WTC11 (cell line): ENCODE measurements at regions not wholly inside any gene's neighbourhood (a gene's known extent, or its start where the extent isn't known, plus 50 kb on each side); places are given as distances from the start of the nearest gene placed in this dataset.

Experiments used
- ATAC-seq: fragments of 200-7000 bp; cut with Tn5 transposase; 2 replicates; pipeline ENCODE4 v1.10.0; 2021; ENCODE audit warnings: mild to moderate bottlenecking, moderate library complexity
- CTCF ChIA-PET: fragments of 300-600 bp; sonication (Branson Sonifier 250); formaldehyde crosslinking; loops from one replicate; lab custom pipeline; 2021; ENCODE audit warnings: antibody characterized with exemption; lab: Charles Lee
- POLR2A ChIA-PET: fragments of 350-600 bp; sonication (Branson Sonifier 250); formaldehyde crosslinking; loops from one replicate; lab custom pipeline; 2021; ENCODE audit warnings: antibody characterized with exemption; lab: Charles Lee
- DNase-seq: peaks from one replicate; pipeline ENCODE4 v3.0.0; 2021; ENCODE audit warnings: low spot score
- H3K27ac Mint-ChIP-seq: 2 replicates; pipeline ENCODE4 v1.8.0; 2021; ENCODE audit warnings: mixed read lengths
- H3K27me3 Mint-ChIP-seq: 2 replicates; pipeline ENCODE4 v1.8.0; 2021; ENCODE audit warnings: low read depth, mild to moderate bottlenecking, moderate library complexity, mixed read lengths
- H3K36me3 Mint-ChIP-seq: 2 replicates; pipeline ENCODE4 v1.8.0; 2021; ENCODE audit warnings: mixed read lengths
- H3K4me1 Mint-ChIP-seq: 2 replicates; pipeline ENCODE4 v1.8.0; 2022; ENCODE audit warnings: mixed read lengths
- H3K4me3 Mint-ChIP-seq: 2 replicates; pipeline ENCODE4 v1.8.0; 2021; ENCODE audit warnings: mild to moderate bottlenecking, moderate library complexity, mixed read lengths
- H3K9me3 Mint-ChIP-seq: 2 replicates; pipeline ENCODE4 v1.8.0; 2021; ENCODE audit warnings: mixed read lengths
- GABPB1 ChIP-seq: sonication (generic); formaldehyde crosslinking; IDR thresholded peaks from 2 replicates; pipeline ENCODE4 v1.8.1; 2023; ENCODE audit warnings: mild to moderate bottlenecking, missing genetic modification reagents
- KAT7 ChIP-seq: sonication (generic); formaldehyde crosslinking; IDR thresholded peaks from 2 replicates; pipeline ENCODE4 v1.8.1; 2023; ENCODE audit warnings: missing genetic modification reagents, mild to moderate bottlenecking, borderline replicate concordance
- OVOL2 ChIP-seq: fragments of 250-450 bp; sonication (Bioruptor Pico); IDR thresholded peaks from 2 replicates; pipeline ENCODE4 v1.9.0; 2021; ENCODE audit warnings: mild to moderate bottlenecking, borderline replicate concordance
- ZNF219 ChIP-seq: sonication (generic); formaldehyde crosslinking; IDR thresholded peaks from 2 replicates; pipeline ENCODE4 v1.8.0; 2023; ENCODE audit warnings: missing genetic modification reagents, mild to moderate bottlenecking, borderline replicate concordance
- TF ChIP-seq, protein P1 (sequence below): fragments of 250-450 bp; sonication (Bioruptor Pico); IDR thresholded peaks from 2 replicates; pipeline ENCODE4 v1.9.0; 2021; ENCODE audit warnings: mild to moderate bottlenecking
- TF ChIP-seq, protein P2 (sequence below): sonication (generic); formaldehyde crosslinking; IDR thresholded peaks from 2 replicates; pipeline ENCODE4 v1.8.1; 2023; ENCODE audit warnings: mild to moderate bottlenecking, missing genetic modification reagents, moderate library complexity
- TF ChIP-seq, protein P3 (sequence below): sonication (generic); formaldehyde crosslinking; IDR thresholded peaks from 2 replicates; pipeline ENCODE4 v1.8.0; 2022; ENCODE audit warnings: mild to moderate bottlenecking, missing genetic modification reagents
- TF ChIP-seq, protein P4 (sequence below): sonication (generic); formaldehyde crosslinking; IDR thresholded peaks from 2 replicates; pipeline ENCODE4 v1.8.1; 2023; ENCODE audit warnings: mild to moderate bottlenecking, missing genetic modification reagents, moderate library complexity
- TF ChIP-seq, protein P5 (sequence below): sonication (generic); formaldehyde crosslinking; IDR thresholded peaks from 2 replicates; pipeline ENCODE4 v1.8.1; 2022; ENCODE audit warnings: mild to moderate bottlenecking, missing genetic modification reagents, moderate library complexity, borderline replicate concordance
- TF ChIP-seq, protein P6 (sequence below): sonication (generic); formaldehyde crosslinking; IDR thresholded peaks from 2 replicates; pipeline ENCODE4 v1.8.0; 2022; ENCODE audit warnings: mild to moderate bottlenecking, missing genetic modification reagents
- TF ChIP-seq, protein P7 (sequence below): sonication (generic); formaldehyde crosslinking; IDR thresholded peaks from 2 replicates; pipeline ENCODE4 v1.8.0; 2023; ENCODE audit warnings: mild to moderate bottlenecking, missing genetic modification reagents

DNA sequence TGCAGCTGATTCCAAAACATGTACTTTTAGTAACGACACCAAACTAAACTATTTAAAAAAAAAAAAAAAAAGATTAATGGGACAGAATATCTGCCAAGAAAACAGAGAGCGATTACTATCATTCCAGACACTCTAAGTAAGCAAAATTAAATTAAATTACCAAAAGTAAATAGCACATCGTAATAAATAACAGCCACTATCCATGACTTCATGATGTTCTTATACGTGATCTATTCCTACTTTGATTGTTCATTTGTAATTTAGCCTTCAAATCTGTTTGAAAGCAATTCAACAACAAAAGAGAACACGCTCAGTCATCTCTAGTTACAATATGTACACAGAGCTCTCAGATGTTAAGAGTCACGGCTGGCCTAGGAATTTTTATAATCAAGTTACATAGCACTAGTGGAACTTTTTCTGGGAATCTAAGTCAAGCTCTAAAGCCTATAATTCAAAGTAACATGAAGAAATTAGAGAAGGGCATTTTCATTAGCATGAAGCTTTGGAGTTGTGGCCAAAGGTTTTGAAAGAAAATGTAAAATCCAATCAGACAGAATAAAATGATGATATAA, 241.7 kb upstream of the NEBL start:
- ATAC-seq (no peak), DNase-seq (no peak)
- CTCF ChIA-PET: interaction anchor here (0.6 to 0.8 kb wide), 2 partner anchors 9 to 104 kb away, joined by 3 read pairs; no protein-coding TSS in a partner anchor
- Mint-ChIP-seq H3K4me1 (peaks cover 15% of the 10 kb centered on the region), H3K36me3 (no peaks in the 10 kb centered on the region), H3K27ac (no peak overlapping the region), H3K27me3 (no peaks in the 10 kb centered on the region; the same call in 1 of the 2 replicates), H3K4me3 (no peak overlapping the region), H3K9me3 (no peaks in the 10 kb centered on the region)
- POLR2A ChIA-PET: no interaction called here
- TF ChIP-seq, protein P1, sequence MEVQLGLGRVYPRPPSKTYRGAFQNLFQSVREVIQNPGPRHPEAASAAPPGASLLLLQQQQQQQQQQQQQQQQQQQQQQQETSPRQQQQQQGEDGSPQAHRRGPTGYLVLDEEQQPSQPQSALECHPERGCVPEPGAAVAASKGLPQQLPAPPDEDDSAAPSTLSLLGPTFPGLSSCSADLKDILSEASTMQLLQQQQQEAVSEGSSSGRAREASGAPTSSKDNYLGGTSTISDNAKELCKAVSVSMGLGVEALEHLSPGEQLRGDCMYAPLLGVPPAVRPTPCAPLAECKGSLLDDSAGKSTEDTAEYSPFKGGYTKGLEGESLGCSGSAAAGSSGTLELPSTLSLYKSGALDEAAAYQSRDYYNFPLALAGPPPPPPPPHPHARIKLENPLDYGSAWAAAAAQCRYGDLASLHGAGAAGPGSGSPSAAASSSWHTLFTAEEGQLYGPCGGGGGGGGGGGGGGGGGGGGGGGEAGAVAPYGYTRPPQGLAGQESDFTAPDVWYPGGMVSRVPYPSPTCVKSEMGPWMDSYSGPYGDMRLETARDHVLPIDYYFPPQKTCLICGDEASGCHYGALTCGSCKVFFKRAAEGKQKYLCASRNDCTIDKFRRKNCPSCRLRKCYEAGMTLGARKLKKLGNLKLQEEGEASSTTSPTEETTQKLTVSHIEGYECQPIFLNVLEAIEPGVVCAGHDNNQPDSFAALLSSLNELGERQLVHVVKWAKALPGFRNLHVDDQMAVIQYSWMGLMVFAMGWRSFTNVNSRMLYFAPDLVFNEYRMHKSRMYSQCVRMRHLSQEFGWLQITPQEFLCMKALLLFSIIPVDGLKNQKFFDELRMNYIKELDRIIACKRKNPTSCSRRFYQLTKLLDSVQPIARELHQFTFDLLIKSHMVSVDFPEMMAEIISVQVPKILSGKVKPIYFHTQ (CRISPR knock-in tag): no peak
- TF ChIP-seq, protein P2, sequence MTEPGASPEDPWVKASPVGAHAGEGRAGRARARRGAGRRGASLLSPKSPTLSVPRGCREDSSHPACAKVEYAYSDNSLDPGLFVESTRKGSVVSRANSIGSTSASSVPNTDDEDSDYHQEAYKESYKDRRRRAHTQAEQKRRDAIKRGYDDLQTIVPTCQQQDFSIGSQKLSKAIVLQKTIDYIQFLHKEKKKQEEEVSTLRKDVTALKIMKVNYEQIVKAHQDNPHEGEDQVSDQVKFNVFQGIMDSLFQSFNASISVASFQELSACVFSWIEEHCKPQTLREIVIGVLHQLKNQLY: no peak
- TF ChIP-seq, protein P3, sequence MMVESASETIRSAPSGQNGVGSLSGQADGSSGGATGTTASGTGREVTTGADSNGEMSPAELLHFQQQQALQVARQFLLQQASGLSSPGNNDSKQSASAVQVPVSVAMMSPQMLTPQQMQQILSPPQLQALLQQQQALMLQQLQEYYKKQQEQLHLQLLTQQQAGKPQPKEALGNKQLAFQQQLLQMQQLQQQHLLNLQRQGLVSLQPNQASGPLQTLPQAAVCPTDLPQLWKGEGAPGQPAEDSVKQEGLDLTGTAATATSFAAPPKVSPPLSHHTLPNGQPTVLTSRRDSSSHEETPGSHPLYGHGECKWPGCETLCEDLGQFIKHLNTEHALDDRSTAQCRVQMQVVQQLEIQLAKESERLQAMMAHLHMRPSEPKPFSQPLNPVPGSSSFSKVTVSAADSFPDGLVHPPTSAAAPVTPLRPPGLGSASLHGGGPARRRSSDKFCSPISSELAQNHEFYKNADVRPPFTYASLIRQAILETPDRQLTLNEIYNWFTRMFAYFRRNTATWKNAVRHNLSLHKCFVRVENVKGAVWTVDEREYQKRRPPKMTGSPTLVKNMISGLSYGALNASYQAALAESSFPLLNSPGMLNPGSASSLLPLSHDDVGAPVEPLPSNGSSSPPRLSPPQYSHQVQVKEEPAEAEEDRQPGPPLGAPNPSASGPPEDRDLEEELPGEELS: no peak
- TF ChIP-seq, protein P4, sequence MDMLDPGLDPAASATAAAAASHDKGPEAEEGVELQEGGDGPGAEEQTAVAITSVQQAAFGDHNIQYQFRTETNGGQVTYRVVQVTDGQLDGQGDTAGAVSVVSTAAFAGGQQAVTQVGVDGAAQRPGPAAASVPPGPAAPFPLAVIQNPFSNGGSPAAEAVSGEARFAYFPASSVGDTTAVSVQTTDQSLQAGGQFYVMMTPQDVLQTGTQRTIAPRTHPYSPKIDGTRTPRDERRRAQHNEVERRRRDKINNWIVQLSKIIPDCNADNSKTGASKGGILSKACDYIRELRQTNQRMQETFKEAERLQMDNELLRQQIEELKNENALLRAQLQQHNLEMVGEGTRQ (CRISPR knock-in tag): no peak
- TF ChIP-seq, protein P5, sequence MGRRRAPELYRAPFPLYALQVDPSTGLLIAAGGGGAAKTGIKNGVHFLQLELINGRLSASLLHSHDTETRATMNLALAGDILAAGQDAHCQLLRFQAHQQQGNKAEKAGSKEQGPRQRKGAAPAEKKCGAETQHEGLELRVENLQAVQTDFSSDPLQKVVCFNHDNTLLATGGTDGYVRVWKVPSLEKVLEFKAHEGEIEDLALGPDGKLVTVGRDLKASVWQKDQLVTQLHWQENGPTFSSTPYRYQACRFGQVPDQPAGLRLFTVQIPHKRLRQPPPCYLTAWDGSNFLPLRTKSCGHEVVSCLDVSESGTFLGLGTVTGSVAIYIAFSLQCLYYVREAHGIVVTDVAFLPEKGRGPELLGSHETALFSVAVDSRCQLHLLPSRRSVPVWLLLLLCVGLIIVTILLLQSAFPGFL (CRISPR knock-in tag): no peak
- TF ChIP-seq GABPB1 (CRISPR knock-in tag): no peak
- TF ChIP-seq, protein P6, sequence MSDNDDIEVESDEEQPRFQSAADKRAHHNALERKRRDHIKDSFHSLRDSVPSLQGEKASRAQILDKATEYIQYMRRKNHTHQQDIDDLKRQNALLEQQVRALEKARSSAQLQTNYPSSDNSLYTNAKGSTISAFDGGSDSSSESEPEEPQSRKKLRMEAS: no peak
- TF ChIP-seq OVOL2 (CRISPR knock-in tag): no peak
- no peak for TF ChIP-seq KAT7
- TF ChIP-seq ZNF219 (CRISPR knock-in tag): no peak
- TF ChIP-seq, protein P7, sequence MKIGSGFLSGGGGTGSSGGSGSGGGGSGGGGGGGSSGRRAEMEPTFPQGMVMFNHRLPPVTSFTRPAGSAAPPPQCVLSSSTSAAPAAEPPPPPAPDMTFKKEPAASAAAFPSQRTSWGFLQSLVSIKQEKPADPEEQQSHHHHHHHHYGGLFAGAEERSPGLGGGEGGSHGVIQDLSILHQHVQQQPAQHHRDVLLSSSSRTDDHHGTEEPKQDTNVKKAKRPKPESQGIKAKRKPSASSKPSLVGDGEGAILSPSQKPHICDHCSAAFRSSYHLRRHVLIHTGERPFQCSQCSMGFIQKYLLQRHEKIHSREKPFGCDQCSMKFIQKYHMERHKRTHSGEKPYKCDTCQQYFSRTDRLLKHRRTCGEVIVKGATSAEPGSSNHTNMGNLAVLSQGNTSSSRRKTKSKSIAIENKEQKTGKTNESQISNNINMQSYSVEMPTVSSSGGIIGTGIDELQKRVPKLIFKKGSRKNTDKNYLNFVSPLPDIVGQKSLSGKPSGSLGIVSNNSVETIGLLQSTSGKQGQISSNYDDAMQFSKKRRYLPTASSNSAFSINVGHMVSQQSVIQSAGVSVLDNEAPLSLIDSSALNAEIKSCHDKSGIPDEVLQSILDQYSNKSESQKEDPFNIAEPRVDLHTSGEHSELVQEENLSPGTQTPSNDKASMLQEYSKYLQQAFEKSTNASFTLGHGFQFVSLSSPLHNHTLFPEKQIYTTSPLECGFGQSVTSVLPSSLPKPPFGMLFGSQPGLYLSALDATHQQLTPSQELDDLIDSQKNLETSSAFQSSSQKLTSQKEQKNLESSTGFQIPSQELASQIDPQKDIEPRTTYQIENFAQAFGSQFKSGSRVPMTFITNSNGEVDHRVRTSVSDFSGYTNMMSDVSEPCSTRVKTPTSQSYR (CRISPR knock-in tag): no peak
